ENCODE measurements at regions not wholly inside any gene's neighbourhood (a gene's known extent, or its start where the extent isn't known, plus 50 kb on each side); places are given as distances from the start of the nearest gene placed in this dataset.

DNA sequence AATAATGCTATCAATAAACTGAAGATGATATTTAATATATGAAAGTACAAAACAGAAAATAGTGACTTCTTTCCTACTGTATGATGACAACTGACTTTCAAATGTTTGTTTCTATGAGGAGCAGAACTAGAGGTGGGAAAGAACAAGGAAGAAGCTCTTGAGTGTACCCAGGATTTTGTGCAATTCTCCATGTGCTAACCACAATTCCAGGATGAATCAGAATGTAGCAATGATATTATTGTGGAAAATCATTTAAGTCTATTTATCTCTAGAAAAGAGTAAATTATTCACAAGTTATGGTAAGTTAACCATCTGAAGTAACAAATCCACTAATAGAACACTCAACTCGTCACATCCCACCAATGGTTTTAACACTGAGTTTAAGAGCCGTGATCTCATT, 324.1 kb upstream of the EMCN start:
- DNase-seq: no peak

DNA sequence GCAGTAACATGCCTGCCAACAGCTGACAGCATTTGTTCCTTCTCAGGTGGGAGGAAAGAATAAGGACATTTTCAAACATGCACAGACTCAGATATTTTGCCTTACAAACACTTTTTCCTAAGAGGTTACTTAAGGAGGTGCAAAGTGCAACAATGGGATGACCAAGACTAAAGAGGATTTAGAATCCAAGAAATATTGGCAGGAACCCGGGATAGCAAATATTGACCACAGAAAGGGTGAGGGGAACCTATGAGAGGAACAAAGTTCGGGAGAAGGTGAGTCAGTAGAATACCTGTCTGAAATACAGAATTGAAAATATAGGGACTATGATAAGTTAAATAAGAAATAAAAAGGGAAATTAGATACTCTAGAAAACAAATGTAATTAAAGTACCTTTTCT, 321.9 kb upstream of the EMCN start:
- no peak for DNase-seq

DNA sequence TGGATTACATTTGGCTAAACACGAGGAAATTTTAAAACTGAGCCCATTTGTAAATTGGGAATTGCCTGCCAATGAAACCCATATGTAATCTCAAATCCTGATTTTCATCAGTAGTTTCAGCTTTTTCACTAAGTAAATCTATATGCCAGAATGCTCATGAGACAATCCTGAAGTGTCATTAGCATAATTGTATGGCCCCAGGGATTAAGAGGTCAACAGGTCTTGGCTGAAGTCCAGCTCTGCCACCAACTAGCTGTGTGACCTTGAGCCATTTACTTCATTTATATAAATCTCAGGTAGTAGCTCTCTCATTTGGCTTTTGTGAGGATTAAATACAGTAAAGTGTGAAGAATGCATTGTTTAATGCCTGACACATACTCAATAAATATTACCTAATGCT, 320.5 kb upstream of the EMCN start:
- DNase-seq: peak; percentile 11 to 33

DNA sequence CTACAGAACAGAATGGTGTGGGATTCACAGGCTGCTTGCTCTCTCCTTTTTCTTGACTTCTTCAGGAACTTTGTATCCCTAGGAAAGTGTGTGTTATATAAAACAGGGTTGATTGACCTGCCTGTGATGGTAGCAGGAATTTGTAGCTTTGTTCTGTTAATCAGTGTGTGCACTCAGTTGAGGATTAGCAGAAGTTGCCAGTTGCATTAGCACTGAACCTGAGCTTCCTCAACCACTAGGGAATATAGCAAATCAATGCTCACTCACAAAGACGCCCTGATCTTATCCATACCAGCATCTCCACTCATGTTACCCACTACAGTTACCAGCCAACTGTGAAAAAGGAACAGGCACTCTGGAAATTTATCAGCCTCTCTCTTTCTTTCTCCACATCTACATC, 319.1 kb upstream of the EMCN start:
- peak in 1 of 2 experiments; percentile 22 for DNase-seq

GRCh38 chr4:100834616-100835015, 316.8 kb upstream of the EMCN start:
- no peak for DNase-seq

DNA sequence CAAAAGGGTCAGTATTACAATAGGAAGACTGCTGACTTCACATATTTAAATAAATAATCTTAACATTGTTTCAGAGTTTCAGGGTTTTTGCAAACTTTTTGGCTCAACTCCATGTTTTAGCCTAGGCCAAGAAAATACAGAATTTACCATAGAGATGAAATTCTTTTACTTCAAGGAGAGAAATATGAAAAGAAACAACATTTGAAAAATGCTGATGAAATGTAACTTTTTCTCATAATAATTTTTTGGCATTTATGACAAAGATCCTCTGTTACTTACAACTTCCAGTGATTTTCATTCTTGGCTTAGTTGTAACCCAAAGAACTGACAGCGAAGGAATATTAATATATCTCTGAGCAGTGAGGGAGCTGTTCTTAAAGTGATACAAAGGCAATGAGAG, 316.1 kb upstream of the EMCN start:
- DNase-seq: no peak

DNA sequence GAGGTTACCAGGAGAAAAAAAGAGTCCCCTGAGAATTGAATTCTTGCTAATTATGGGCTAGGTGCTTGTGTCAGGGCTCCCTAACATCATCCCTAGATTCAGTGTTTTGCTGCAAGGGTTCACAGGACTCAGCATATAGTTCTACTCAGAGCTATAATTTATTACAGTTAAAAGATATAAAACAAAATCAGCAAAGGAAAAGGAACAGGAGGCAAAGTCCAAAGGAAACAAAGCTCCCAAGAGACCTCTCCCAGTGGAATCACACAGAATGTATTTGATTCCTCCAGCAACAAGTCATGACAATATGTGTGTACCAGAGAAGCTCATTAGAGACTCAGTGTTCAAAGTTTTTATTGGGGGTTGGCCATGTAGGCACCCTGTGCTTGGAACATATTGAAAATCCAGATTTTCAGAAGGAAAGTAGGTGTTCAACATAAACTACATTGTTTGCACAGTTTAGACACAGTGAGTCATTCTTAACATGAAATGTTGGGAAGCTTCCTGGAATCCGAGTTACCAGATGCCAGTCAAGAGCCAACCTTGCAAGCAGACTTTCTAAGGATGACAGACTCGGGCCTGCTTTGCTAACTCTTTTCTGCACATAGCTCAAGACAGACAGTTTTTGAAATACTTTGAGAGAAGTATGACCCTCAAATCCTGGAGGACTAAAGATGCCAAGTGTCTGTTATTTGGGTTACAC, 311.3 kb upstream of the EMCN start:
- DNase-seq: no peak

DNA sequence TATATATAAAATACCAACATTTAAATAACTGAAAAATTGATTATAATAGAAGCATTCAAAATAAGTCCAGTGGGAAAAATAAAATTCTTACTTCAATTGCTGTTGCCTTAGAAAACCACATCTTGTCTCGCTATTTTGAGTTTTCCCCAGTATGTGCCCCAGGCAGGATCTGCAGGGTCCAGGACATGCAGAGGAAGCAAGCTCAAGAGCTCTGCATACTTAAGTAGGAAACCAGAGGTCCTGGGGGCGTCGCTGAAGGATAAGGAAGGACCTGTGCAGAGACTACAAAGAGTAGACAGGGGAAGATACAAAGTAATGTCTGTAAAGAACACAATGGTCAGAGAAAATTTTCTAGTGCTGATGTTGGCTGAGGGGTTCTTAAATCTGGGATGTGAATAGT, 310.5 kb upstream of the EMCN start:
- no peak for DNase-seq

DNA sequence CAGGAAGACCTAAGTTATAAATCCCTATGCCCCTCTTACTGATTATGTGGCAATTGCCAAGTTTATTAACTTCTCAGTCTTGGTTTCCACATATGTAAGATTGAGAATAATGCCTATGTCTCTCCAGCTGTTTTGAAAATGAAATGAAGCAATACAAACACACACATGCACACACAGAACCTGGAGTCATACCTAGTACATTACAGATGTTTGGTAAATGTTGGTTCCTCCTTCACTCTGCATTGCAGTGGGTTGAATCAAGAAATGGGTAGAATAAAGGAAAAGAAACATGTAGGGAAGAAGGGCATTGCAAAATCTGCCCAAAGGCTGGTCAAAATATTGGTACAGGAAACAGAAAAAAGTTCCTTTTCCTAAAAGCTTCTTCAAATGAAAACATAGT, 309.9 kb upstream of the EMCN start:
- no peak for DNase-seq

DNA sequence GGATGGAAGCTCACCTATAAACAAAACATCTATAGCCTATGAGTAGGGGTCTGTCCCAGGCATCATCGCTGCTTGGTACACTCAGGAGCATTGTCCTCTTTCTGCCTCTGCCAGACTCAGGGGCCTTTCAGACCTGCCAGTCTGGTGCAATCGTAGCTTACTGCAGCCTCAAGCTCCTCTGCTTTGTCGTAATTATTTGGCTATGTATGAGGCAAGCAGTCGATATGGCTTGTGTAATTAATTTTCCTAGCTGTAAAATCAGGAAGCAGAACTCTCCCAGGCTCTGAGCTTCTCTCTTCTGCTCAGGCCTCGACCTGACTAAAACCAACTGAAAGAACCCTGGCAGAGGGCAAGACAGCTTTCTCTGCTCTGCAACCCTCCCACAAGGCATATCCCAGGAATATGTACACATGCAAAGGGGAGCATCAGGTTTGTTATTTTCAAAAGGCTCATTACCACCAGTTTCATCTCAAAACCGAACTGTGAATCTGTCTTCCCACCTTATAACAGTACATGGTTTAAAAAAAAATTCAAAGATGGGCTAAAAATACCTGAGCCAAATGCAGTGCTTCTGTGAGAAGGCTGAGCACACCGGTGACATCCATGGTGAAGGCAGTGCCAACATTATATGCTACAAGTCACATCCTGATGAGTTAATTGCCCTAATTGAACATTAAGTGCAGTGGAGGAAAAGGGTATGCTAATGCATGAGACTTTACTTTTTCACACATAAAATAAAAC, 309.2 kb upstream of the EMCN start:
- no peak for DNase-seq

GRCh38 chr4:100826067-100826466, 308.2 kb upstream of the EMCN start:
- no peak for DNase-seq

- no peak for DNase-seq
Observed at GRCh38 chr4:100823993-100824323, 306.1 kb upstream of the EMCN start.

DNA sequence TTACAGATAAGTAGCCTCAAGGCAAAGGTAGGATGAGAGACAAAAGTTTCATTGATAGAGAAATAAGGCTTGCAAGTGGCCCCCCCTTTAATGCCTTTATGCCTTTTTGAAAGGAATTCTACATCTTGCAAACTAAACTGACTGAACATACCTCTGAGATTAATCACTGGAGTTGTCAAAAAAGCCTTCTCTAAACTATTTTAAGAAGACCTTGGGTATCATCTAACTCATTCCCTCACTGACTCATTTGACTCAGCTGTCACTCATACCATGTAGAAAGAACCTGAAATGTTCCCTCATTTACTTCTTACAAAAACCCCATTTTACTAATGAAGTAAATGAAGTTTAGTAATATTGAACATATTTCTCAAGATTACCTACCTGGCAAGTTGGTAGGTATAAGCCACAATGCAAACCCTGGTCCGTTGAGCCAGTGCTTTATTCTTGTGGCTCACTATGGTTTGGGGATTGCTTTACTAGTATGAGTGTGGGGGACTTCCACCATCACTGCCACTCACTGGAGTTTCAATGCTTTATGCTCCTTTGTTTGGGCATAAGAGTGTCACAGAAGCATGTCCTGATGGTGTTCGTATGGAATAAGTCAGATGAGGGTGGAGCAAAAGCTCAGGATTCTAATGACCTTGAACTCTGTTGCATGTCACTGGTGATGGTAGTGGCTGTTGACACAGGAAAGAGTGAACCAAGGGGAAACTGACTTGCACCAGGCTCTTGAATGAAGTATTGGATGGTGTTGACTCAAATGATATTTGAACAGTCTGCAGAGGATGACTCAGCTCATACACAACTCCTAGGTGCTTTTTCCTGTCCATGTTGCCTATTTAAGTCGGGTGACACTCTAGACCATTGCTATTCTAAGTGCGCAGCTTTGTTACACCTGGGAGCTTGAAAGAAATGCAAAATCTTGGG, 305.5 kb upstream of the EMCN start:
- no peak for DNase-seq

DNA sequence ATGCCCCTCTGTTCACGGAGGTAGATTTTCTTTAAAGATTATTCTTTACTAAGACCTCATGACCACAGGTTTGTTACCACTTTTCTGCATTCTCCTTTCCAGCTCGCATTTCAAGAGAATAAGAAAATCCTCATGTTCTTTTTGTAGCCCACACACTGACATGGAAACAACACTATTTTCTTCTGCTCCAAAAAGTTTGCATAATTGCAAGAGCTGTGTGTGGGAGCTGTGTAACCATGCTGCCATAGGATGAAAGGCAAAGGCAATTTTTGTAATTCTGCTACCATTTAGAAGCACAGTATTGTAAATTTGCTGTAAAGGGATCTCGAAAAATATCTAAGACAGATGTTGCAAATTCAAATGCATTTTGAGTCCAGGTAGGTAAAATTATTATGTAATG, 302.4 kb upstream of the EMCN start:
- no peak for DNase-seq

GRCh38 chr4:100819505-100819904, 301.7 kb upstream of the EMCN start:
- no peak for DNase-seq

DNA sequence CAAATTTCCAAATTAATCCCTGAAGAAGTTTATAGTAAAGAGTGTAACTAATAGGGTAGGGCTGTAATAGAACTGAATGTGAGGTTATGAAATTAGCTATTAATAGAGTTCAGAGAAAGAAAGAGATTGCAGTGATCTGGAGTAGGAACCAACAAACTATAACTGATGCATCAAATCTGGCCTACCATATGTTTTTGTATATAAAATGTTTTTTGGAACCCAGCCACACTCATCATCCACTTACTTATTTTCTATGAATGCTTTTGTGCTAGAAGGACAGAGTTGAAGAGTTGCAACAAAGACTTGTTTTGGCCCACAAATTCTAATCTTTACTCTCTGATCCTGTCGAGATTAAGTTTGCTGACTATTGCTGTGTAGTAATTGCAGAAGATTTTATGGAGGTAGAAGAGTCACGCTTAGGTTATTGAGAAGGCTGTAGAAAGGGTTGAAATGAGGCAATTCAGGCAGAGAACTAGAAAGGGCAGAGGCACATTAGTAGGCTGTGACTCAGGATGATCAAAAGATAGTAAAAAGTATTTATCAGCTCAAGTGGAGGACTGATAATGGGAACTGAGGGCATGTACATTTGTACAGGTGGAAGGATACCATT, 298.7 kb upstream of the EMCN start:
- DNase-seq: no peak

DNA sequence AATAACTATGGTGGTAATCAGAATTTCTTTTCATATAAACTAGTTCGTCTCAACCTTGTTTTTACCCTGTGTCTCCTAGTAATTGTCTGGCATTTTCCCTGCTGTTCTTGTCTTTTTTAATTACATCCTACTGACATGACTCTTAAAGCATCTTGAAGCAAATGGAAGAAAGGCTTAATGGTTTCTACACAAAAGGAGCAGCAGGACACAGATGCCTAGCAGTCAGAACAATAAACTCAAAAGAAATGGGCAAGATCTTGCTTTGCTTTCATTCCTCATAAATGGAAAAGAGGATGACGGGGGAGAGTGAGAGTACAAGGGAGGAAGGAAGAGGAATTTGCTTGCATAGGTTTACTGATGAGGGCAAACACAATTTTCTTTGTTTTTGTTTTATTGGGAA, 293.2 kb upstream of the EMCN start:
- DNase-seq: no peak

GRCh38 chr4:100809506-100809905, 291.7 kb upstream of the EMCN start:
- no peak for DNase-seq

GRCh38 chr4:100806988-100807387, 289.2 kb upstream of the EMCN start:
- DNase-seq: no peak

DNA sequence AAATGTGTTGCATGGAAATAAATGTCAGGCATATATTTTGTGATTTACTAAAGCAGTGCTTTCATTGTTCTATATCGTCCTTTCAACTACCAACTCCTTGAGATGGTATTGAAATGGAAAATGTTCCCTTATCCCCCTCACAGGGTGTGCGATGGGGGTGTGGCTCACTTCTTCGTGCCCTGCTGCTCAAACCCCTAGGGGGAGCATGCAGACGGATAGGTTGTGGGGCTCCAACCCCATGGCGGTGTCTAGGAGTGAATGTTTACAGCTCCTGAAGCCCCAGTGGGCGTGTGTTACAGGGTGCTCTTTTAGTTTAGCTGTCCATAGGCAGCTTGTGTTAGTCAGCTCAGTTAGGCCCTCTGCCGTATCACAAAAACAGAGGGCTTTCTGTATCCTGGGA, 287.7 kb upstream of the EMCN start:
- DNase-seq: no peak

- DNase-seq: no peak
Observed at GRCh38 chr4:100804576-100805360, 286.9 kb upstream of the EMCN start.

DNA sequence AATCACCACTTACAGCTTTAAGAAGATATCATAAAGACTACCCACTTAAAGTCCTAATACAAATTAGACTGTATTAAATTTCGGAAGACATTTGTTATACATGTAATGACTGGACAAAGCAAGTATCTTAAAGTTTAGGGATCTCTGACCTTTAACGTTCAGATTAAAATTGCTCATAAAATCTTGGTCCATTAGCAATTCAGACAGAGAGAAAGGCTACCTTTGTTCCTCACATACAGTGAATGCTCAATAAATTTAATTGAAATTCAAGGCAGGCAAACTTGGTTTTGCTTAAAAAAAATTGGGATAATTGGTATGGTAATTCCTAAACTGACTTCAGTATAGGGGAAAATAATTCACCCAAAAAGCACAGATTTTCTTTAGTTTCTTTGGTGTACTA, 285.9 kb upstream of the EMCN start:
- DNase-seq: no peak
